ENCODE measurements at regions not wholly inside any gene's neighbourhood (a gene's known extent, or its start where the extent isn't known, plus 50 kb on each side); places are given as distances from the start of the nearest gene placed in this dataset.

DNA sequence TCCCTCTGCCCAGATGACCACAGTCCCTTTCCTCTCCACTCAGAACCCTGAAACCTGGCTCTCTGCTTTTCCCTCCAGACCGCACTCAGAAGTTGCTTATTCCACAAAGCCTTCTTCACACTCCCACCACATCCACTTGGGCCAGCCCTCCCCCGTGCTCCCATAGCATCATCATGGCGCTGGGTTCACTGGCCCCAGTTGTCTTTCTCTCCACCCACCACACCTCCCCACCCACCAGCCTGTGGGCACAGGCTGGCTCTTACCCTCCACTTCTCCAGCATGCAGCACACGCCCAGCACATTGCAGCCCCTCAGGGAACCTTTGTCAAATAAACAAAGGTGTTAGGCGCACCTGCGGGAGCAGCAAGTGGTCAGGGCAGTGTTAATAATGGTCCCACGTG, 130.0 kb downstream of the KATNIP start:
- no peak overlapping the region for H3K14ac ChIP-seq (ENCODE audit: insufficient read depth, low read length)
- H3T11ph ChIP-seq (ENCODE audit: low read length): no peak overlapping the region
- Mint-ChIP-seq H3K27me3 (ENCODE audit: low read depth) (no peaks in the 10 kb centered on the region), H3K36me3 (ENCODE audit: insufficient read depth in 1 of 3, low read depth in 3 of 3) (peaks cover 11 to 35% (median 26%) of the 10 kb centered on the region in 3 experiments), H3K4me1 (peaks cover 5 to 14% of the 10 kb centered on the region in 2 experiments), H3K4me3 (no peak overlapping the region), H3K27ac (peak overlapping the region; percentile 14 to 95 (median 71); a peak in 5 of 7 replicates), H3K9me3 (no peaks in the 10 kb centered on the region)
- H4K91ac ChIP-seq (ENCODE audit: insufficient read length, low read depth, low read length): no peak overlapping the region
- no peak for DNase-seq
- no peak overlapping the region for H3K27ac ChIP-seq (ENCODE audit: insufficient read length, low read depth, low read length)
- H2BK120ac ChIP-seq (ENCODE audit: low read depth, low read length, poor library complexity, severe bottlenecking): no peak overlapping the region
- no peak overlapping the region for H2BK20ac ChIP-seq (ENCODE audit: low read depth, low read length, poor library complexity, severe bottlenecking)
- no CpG with 5 or more reads among the region's 7 CpGs for WGBS (ENCODE audit: extremely low coverage, insufficient read length, low lambda C conversion rate)
- H4K20me1 ChIP-seq (ENCODE audit: control insufficient read depth, insufficient read depth, insufficient read length): no peaks in the 10 kb centered on the region
- H3K4ac ChIP-seq (ENCODE audit: low read depth, low read length): no peak overlapping the region
- H3K18ac ChIP-seq (ENCODE audit: insufficient read length, low read depth, low read length): no peak overlapping the region
- no peak overlapping the region for H4K5ac ChIP-seq (ENCODE audit: insufficient read length, low read depth, low read length)
- no peak overlapping the region for H2AK5ac ChIP-seq (ENCODE audit: insufficient read length, low read length)
- no peak overlapping the region for H2BK15ac ChIP-seq (ENCODE audit: low read depth, low read length)
- H3K79me1 ChIP-seq (ENCODE audit: insufficient read depth, low read depth, low read length, poor library complexity, severe bottlenecking): no peaks in the 10 kb centered on the region
- no peaks in the 10 kb centered on the region for H3K4me1 ChIP-seq (ENCODE audit: insufficient read depth, low read length)
- H3K27me3 ChIP-seq (ENCODE audit: insufficient read depth, low read length): no peaks in the 10 kb centered on the region
- no peak overlapping the region for H2BK5ac ChIP-seq (ENCODE audit: insufficient read length, low read length)
- H3K9me3 ChIP-seq (ENCODE audit: control insufficient read depth, low read depth, low read length): no peaks in the 10 kb centered on the region
- H3K79me2 ChIP-seq (ENCODE audit: insufficient read depth, low read length): no peaks in the 10 kb centered on the region
- H3K23me2 ChIP-seq (ENCODE audit: insufficient read length, low read depth, low read length, poor library complexity, severe bottlenecking): no peaks in the 10 kb centered on the region
- TF ChIP-seq, protein P1, sequence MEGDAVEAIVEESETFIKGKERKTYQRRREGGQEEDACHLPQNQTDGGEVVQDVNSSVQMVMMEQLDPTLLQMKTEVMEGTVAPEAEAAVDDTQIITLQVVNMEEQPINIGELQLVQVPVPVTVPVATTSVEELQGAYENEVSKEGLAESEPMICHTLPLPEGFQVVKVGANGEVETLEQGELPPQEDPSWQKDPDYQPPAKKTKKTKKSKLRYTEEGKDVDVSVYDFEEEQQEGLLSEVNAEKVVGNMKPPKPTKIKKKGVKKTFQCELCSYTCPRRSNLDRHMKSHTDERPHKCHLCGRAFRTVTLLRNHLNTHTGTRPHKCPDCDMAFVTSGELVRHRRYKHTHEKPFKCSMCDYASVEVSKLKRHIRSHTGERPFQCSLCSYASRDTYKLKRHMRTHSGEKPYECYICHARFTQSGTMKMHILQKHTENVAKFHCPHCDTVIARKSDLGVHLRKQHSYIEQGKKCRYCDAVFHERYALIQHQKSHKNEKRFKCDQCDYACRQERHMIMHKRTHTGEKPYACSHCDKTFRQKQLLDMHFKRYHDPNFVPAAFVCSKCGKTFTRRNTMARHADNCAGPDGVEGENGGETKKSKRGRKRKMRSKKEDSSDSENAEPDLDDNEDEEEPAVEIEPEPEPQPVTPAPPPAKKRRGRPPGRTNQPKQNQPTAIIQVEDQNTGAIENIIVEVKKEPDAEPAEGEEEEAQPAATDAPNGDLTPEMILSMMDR (conservative IDR thresholded peaks at IDR 0.05): no peak
- no peak overlapping the region for H3K23ac ChIP-seq (ENCODE audit: insufficient read length, low read depth, low read length)
- H3K9ac ChIP-seq (ENCODE audit: extremely low read depth, insufficient read length, low read length): no peak overlapping the region
- no peak overlapping the region for H3K56ac ChIP-seq (ENCODE audit: insufficient read length, low read depth, low read length)
- no peak overlapping the region for H2AFZ ChIP-seq (ENCODE audit: low read length)
- H2BK12ac ChIP-seq (ENCODE audit: insufficient read length, low read depth, low read length): no peak overlapping the region
- no peak overlapping the region for H4K8ac ChIP-seq (replicated peaks; ENCODE audit: insufficient read length, low read depth, low read length)
- no peak overlapping the region for H3K4me2 ChIP-seq (ENCODE audit: insufficient read depth, insufficient read length, low read length)
